H1 (cell line): ENCODE measurements at regions not wholly inside any gene's neighbourhood (a gene's known extent, or its start where the extent isn't known, plus 50 kb on each side); places are given as distances from the start of the nearest gene placed in this dataset.

Source experiments
- BRCA1 ChIP-seq: IDR thresholded peaks from 2 replicates; pipeline ENCODE4 v1.6.1; 2012; ENCODE audit warnings: low read depth, low read length, improper control_type of control experiment
- CTBP2 ChIP-seq: IDR thresholded peaks from 2 replicates; pipeline ENCODE4 v1.7.0; 2011; ENCODE audit warnings: borderline replicate concordance, mild to moderate bottlenecking, moderate library complexity, mixed read lengths, low read length; ENCODE audit not compliant: insufficient read depth, insufficient read length
- EZH2 ChIP-seq: fragments of 200-600 bp; sonication (generic); IDR thresholded peaks from 2 replicates; pipeline ENCODE4 v1.7.1; 2012; ENCODE audit warnings: low read depth, mild to moderate bottlenecking, moderate library complexity, low read length, inconsistent platforms; ENCODE audit not compliant: severe bottlenecking
- GABPA ChIP-seq: IDR thresholded peaks from 2 replicates; pipeline ENCODE4 v1.6.1; 2011; ENCODE audit warnings: mild to moderate bottlenecking, low read length, moderate library complexity, borderline replicate concordance; ENCODE audit not compliant: insufficient read depth
- GTF2F1 ChIP-seq: IDR thresholded peaks from 2 replicates; pipeline ENCODE4 v1.6.1; 2012; ENCODE audit warnings: low read depth, low read length, improper control_type of control experiment, borderline replicate concordance
- RFX5 ChIP-seq: IDR thresholded peaks from 2 replicates; pipeline ENCODE4 v1.6.1; 2011; ENCODE audit warnings: low read depth, low read length, improper control_type of control experiment, borderline replicate concordance
- SIN3A ChIP-seq, 2 experiments: IDR thresholded peaks in 1 of 2; conservative IDR thresholded peaks in 1 of 2; 2 replicates each; pipeline ENCODE4 v1.6.1; 2011 to 2012; ENCODE audit warnings: low read length in 2 of 2, improper control_type of control experiment in 1 of 2, low read depth in 1 of 2, mild to moderate bottlenecking in 1 of 2
- TAF1 ChIP-seq: IDR thresholded peaks from 2 replicates; pipeline ENCODE4 v1.6.1; 2011; ENCODE audit warnings: mild to moderate bottlenecking, low read depth, low read length
- TEAD4 ChIP-seq: IDR thresholded peaks from 2 replicates; pipeline ENCODE4 v1.6.1; 2012; ENCODE audit warnings: low read depth, low read length, inconsistent platforms, mixed read lengths
- TF ChIP-seq, protein P1 (sequence below), 3 experiments: IDR thresholded peaks; 1 replicate in 2 of 3; 2 replicates in 1 of 3; pipeline versions ENCODE4 v1.5.1 to v1.6.1; 2011; ENCODE audit warnings: low read length in 3 of 3, mild to moderate bottlenecking in 3 of 3, inconsistent platforms in 2 of 3, low read depth in 1 of 3, moderate library complexity in 1 of 3; ENCODE audit not compliant: insufficient read depth in 1 of 3; ENCODE audit errors: control extremely low read depth in 1 of 3

DNA sequence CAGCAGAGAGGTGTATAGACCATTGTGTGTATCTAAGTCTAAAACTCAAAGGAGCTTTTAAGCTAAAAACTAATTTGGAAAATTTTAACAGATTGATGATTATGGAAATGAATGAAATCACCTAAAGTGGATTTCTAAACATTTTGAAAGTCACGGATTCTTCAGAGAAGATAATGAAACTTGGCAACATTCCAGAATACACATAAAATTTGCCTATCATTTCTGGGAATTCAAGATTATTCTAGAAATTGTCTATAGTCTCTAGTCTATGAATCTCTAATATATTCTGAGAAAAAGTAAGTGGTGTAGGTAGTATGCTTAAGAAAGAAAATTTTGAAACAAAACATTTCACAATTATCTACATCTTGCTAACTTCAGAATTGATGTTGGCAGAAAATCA lies 1117.9 kb upstream of the CNTN5 start:
- TF ChIP-seq, protein P1, sequence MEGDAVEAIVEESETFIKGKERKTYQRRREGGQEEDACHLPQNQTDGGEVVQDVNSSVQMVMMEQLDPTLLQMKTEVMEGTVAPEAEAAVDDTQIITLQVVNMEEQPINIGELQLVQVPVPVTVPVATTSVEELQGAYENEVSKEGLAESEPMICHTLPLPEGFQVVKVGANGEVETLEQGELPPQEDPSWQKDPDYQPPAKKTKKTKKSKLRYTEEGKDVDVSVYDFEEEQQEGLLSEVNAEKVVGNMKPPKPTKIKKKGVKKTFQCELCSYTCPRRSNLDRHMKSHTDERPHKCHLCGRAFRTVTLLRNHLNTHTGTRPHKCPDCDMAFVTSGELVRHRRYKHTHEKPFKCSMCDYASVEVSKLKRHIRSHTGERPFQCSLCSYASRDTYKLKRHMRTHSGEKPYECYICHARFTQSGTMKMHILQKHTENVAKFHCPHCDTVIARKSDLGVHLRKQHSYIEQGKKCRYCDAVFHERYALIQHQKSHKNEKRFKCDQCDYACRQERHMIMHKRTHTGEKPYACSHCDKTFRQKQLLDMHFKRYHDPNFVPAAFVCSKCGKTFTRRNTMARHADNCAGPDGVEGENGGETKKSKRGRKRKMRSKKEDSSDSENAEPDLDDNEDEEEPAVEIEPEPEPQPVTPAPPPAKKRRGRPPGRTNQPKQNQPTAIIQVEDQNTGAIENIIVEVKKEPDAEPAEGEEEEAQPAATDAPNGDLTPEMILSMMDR (IDR thresholded peaks at IDR 0.05; ENCODE audit: control extremely low read depth in 1 of 3, insufficient read depth in 1 of 3, low read depth in 1 of 3, low read length in 3 of 3): no peak
- no peak for TF ChIP-seq SIN3A (conservative IDR thresholded peaks at IDR 0.05 in 1 of 2, IDR thresholded peaks at IDR 0.05 in 1 of 2; ENCODE audit: low read depth in 1 of 2, low read length in 2 of 2)
- no peak for TF ChIP-seq CTBP2
- TF ChIP-seq TAF1: no peak
- no peak for TF ChIP-seq RFX5
- TF ChIP-seq TEAD4: no peak
- no peak for TF ChIP-seq GABPA
- no peak for TF ChIP-seq EZH2
- no peak for TF ChIP-seq GTF2F1
- no peak for TF ChIP-seq BRCA1
